Osteocyte (in vitro differentiated cells): ENCODE measurements at regions not wholly inside any gene's neighbourhood (a gene's known extent, or its start where the extent isn't known, plus 50 kb on each side); places are given as distances from the start of the nearest gene placed in this dataset.

Experiments
- DNase-seq: peaks from one replicate; pipeline ENCODE4 v3.0.0; 2021; ENCODE audit warnings: mixed read lengths; ENCODE audit not compliant: unreplicated experiment; ENCODE audit errors: extremely low spot score
- H3K27ac Mint-ChIP-seq: one replicate; pipeline ENCODE4 v1.8.0; 2021; ENCODE audit warnings: mild to moderate bottlenecking, mixed read lengths; ENCODE audit not compliant: unreplicated experiment
- H3K27me3 Mint-ChIP-seq: one replicate; pipeline ENCODE4 v1.8.0; 2021; ENCODE audit warnings: mixed read lengths; ENCODE audit not compliant: unreplicated experiment
- H3K36me3 Mint-ChIP-seq: one replicate; pipeline ENCODE4 v1.8.0; 2021; ENCODE audit warnings: mixed read lengths; ENCODE audit not compliant: unreplicated experiment
- H3K4me1 Mint-ChIP-seq: one replicate; pipeline ENCODE4 v1.8.0; 2021; ENCODE audit warnings: mixed read lengths; ENCODE audit not compliant: unreplicated experiment
- H3K4me3 Mint-ChIP-seq: one replicate; pipeline ENCODE4 v1.8.0; 2021; ENCODE audit warnings: mild to moderate bottlenecking, moderate library complexity, mixed read lengths; ENCODE audit not compliant: unreplicated experiment
- H3K9me3 Mint-ChIP-seq: one replicate; pipeline ENCODE4 v1.8.0; 2021; ENCODE audit warnings: mixed read lengths; ENCODE audit not compliant: unreplicated experiment
- CTCF ChIP-seq: fragments of 200-600 bp; sonication (generic); IDR thresholded peaks from 2 replicates; pipeline ENCODE4 v1.5.0; 2021; ENCODE audit warnings: antibody characterized with exemption, mild to moderate bottlenecking, moderate library complexity

- Mint-ChIP-seq H3K27me3 (peaks cover 2% of the 10 kb centered on the region), H3K36me3 (no peaks in the 10 kb centered on the region), H3K9me3 (no peaks in the 10 kb centered on the region), H3K27ac (no peak overlapping the region), H3K4me3 (no peak overlapping the region), H3K4me1 (no peaks in the 10 kb centered on the region)
- DNase-seq = no peak
- no peak for TF ChIP-seq CTCF
Measured at GRCh38 chr16:50428742-50429141, 60.0 kb upstream of the BRD7 start.

- no peak for TF ChIP-seq CTCF
- DNase-seq = no peak
- H3K27ac Mint-ChIP-seq = no peak overlapping the region
Measured at GRCh38 chr16:50428116-50428515, 59.3 kb upstream of the BRD7 start.

GRCh38 chr16:50427107-50427506, 58.3 kb upstream of the BRD7 start:
- H3K4me3 Mint-ChIP-seq = no peak overlapping the region
- DNase-seq = no peak
- TF ChIP-seq CTCF = no peak
- no peaks in the 10 kb centered on the region for H3K36me3 Mint-ChIP-seq
- H3K27ac Mint-ChIP-seq = no peak overlapping the region
- H3K4me1 Mint-ChIP-seq = no peaks in the 10 kb centered on the region
- no peaks in the 10 kb centered on the region for H3K9me3 Mint-ChIP-seq
- peaks cover 2% of the 10 kb centered on the region for H3K27me3 Mint-ChIP-seq

More at GRCh38 chr16:50428116-50428515, 59.3 kb upstream of the BRD7 start:
- H3K27me3 Mint-ChIP-seq = peaks cover 2% of the 10 kb centered on the region
- H3K4me3 Mint-ChIP-seq = no peak overlapping the region
- H3K4me1 Mint-ChIP-seq = no peaks in the 10 kb centered on the region
- H3K9me3 Mint-ChIP-seq = no peaks in the 10 kb centered on the region
- H3K36me3 Mint-ChIP-seq = no peaks in the 10 kb centered on the region

GRCh38 chr16:50425648-50426047, 56.9 kb upstream of the BRD7 start:
- no peak for DNase-seq

GRCh38 chr16:50425044-50425443, 56.3 kb upstream of the BRD7 start:
- no peak for DNase-seq
- Mint-ChIP-seq H3K27ac (no peak overlapping the region), H3K4me3 (no peak overlapping the region), H3K27me3 (peaks cover 2% of the 10 kb centered on the region), H3K36me3 (no peaks in the 10 kb centered on the region), H3K9me3 (peaks cover 3% of the 10 kb centered on the region), H3K4me1 (no peaks in the 10 kb centered on the region)
- TF ChIP-seq CTCF = no peak

More at GRCh38 chr16:50425648-50426047, 56.9 kb upstream of the BRD7 start:
- Mint-ChIP-seq H3K36me3 (no peaks in the 10 kb centered on the region), H3K9me3 (no peaks in the 10 kb centered on the region), H3K27me3 (peaks cover 2% of the 10 kb centered on the region), H3K4me1 (no peaks in the 10 kb centered on the region), H3K27ac (no peak overlapping the region), H3K4me3 (no peak overlapping the region)
- no peak for TF ChIP-seq CTCF
